Lung microvascular endothelial cell (primary cell): ENCODE measurements at regions not wholly inside any gene's neighbourhood (a gene's known extent, or its start where the extent isn't known, plus 50 kb on each side); places are given as distances from the start of the nearest gene placed in this dataset.
"Not testable (repeated sequence)": the region's sequence is repeated elsewhere in the genome, so short reads cannot be mapped to it uniquely, and the experiment has no call there.

Experiments used
- DNase-seq, 2 donors: peaks; one replicate each; pipeline versions ENCODE4 v3.0.0 to v3.0.0-alpha.2; 2010; ENCODE audit warnings: low read depth in 2 of 2

DNA sequence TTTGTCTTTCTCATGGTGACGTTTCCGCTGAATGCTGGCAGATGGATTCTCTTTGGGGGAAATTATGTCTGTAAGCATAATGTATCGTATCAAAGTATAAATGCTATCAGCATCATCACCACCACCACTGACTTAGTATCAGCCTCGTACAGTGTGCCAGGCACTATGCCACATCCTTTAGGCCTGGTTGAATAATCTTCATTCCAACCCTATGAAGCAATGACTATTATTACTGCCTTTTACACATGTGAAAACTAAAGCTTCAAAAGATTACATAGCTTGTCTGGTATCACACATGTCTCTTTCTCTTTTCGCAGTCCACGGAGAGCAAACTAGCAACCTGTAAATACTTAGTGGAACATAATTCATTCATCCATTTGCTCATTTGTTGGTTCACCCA lies 166.7 kb upstream of the PRICKLE2 start:
- DNase-seq = no peak

DNA sequence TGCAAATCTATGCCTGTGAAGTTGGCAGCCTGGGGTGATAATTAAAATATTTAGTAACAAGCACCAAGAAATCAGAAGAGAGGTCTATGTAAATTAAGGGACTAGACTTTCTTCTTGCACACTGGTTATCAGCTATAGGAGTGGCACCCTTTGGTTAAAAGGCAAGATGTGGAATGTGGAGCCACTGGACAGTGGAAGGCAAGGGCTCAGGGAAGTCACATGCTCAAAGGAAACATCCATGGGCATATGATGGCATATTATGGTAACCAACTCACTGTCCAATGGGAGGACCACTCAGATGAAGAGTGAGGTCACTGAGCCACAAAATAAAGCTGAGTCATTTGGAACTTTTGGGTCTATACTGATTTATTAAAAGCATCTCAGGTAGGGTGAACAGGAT lies 165.6 kb upstream of the PRICKLE2 start:
- DNase-seq = no peak

DNA sequence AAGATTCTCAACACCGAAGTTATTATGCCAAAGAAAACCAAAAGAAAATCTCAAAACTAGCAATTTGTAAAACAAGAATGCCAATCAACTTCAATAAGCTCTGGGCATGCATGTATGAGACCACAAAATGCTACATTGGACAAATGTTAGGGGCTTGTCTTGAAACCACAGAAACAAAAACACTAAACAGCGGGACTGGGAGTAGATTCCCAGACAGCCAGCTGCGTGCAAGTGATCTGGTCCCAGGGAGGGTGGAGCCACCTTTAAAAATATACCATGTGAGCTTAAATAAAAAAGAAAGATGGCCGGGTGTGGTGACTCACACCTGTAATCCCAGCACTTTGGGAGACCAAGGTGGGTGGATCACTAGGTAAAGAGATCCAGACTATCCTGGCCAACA lies 163.6 kb upstream of the PRICKLE2 start:
- no peak for DNase-seq

- DNase-seq = no peak
Measured at GRCh38 chr3:64387688-64388087, 162.4 kb upstream of the PRICKLE2 start.

- DNase-seq = no peak
Measured at GRCh38 chr3:64385277-64385676, 160.0 kb upstream of the PRICKLE2 start.

DNA sequence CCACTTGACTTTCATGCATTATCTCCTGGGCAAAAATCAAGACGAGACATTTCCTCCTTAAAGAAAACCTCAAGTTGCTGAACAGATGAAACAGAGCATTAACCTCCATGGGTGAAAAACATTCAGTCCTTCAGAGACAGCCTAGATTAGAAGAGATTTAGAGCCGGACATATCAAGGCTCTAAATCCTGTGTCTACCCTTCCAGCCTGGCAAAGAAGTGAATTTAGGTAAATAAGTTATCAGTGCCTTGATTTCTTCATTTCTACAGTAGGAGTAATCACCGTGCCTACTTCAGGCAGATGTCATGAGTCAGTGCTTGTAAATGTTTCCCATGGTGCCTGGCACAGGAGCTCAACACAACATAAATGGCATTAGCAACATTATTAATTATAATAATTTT lies 159.3 kb upstream of the PRICKLE2 start:
- no peak for DNase-seq

GRCh38 chr3:64382153-64382552 lies 156.9 kb upstream of the PRICKLE2 start:
- peak in 1 of 2 donors; percentile 35 for DNase-seq

DNA sequence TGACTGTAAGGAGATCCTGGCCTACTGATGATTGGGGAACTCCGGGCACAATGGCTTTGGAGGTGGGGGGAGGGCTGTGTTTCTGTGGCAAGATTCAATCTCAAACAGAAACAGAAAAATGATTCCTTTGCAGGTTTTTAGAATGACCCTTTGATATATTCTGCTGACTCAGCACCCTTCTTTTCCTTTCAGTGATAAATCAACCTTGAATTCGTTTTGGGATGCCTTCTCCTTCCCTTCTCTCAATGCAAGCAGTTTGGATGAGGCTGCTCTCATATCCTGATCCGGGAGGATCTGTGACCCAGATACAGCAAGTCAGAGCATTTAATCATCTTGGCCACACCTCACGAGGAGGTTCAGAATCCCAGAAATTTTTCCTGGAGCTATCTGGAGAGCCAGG lies 156.1 kb upstream of the PRICKLE2 start:
- no peak for DNase-seq

DNA sequence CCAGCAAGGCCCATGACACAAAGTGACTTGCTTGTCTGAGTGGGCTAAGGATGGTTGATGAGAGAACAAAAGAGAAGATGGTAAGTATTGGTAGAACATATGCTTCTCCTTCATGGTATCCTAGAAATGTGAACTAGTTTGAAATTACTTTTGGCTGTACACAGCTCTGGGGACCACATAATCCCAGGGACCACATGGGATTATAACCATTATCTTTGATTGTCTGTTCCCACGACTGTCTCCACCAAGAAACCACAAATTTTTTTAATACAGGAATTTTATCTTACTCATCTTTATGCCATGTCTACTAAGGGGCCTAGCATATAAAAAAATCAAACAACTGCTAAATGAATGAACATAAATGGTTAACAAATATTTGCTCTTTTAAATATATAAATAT lies 155.3 kb upstream of the PRICKLE2 start:
- DNase-seq = no peak

DNA sequence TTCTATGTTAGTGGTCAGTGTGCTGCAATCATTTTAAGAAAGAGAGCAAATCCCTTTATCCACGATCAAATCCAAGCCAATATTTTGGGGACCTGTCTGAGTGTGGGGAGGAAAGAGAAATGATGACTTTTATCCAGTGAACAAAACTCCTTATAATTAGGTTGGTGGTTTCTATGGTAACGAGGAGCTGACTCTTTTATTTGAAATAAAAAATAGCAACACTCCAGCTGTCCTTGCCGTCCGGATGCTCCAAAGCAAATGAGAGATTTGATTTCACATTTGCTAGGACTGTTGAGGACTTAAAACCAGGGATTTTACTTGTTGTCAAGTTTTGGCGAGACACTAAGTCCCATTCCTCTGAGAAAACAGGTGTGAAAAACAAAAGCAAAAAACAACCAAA lies 154.0 kb upstream of the PRICKLE2 start:
- DNase-seq = no peak

GRCh38 chr3:64377942-64378341 lies 152.7 kb upstream of the PRICKLE2 start:
- DNase-seq = no peak

GRCh38 chr3:64375737-64376136 lies 150.5 kb upstream of the PRICKLE2 start:
- DNase-seq = no peak

GRCh38 chr3:64369390-64369789 lies 144.1 kb upstream of the PRICKLE2 start:
- DNase-seq = no peak

GRCh38 chr3:64368257-64369020 lies 143.2 kb upstream of the PRICKLE2 start:
- no peak for DNase-seq

GRCh38 chr3:64365877-64366276 lies 140.6 kb upstream of the PRICKLE2 start:
- DNase-seq = no peak

DNA sequence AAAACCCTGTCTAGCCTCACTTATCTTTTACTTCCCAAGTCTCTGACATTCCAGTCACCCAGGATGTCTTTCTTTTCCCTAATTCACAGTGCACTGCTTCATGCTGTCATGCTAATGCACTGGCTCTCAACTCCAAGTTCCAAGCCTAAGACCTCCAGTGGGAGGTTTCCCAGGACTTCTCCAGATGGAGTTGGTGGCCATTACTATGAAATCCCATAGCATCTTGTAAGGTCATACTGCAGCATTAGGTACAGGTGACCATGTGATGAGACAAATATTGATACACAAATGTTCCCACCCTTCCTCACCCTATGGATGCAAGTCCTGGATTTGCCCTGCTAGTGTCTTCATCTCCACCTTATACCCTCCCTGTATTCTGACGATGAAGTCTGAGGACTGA lies 138.6 kb upstream of the PRICKLE2 start:
- DNase-seq = no peak

GRCh38 chr3:64361962-64362735 lies 136.9 kb upstream of the PRICKLE2 start:
- no peak for DNase-seq

DNA sequence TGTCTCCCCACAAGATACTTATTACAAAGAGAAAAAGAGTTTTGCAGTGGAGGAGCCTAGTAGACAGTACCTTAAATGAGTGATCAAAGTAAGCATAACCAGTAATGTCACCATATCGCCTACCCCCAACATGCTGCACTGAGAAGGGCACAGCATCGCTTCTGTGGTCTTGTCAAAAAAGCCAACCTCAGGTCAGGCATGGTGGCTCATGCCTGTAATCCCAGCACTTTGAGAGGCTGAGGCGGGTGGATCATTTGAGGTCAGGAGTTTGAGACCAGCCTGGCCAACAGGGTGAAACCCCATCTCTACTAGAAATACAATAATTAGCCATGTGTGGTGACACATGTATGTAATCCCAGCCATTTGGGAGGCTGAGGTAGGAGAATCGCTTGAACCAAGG lies 135.8 kb upstream of the PRICKLE2 start:
- not testable (repeated sequence) for DNase-seq

DNA sequence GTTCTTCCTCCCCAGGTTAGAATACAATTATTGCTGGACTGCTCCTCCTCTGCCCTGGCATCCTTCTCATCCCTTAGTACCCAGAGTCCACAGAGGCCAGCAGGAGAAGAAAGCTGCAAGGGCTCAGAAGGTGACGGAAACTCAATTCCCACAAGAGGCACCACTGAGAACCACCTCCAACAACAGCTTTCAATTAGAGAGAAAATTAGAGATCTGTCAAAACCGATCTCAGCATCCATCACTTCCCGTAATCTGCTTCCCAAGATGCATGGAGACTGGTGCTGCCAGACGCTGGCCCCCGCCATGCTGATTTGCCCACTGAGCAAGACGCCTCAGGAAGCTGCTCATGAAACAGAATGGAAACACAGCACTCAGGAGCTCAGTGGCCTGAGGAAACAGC lies 135.0 kb upstream of the PRICKLE2 start:
- no peak for DNase-seq

DNA sequence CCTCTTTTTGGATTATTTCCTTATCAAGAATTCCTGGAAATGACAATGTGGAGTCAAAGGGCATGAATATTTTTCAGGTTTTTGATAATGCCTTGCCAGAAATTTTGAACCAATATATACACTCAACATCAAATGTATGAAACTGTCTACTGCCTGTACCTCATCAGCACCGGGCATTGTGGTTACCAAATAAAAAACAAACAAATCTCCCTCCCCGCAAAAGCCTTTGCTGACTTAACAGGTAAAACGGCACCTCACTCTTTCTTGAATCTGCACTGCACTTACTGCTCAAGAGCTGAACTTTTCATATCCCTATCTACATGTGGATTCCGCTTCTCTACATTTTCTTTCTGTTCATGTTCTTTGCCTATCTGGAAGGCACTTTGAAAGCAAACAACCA lies 134.5 kb upstream of the PRICKLE2 start:
- peak in 1 of 2 donors; percentile 73 for DNase-seq

DNA sequence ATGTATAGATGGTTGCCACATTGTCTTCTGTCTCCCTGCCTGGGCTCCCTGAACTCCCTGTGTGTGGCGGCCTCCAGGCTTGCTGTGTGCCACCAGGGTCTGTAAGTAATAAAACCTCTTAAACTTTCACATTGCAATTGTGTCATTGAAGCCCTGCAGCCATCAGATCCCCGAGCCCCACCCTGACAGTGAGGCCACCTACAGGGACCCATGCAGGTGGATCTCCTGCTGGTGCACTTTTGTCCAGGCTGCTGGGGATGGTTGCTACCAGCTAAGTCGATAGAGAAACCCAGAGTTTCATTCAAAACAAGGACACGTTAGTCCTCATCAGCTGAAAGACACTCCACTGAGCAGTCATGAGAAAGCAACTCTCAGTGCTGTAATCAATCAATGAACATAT lies 133.6 kb upstream of the PRICKLE2 start:
- no peak for DNase-seq

- DNase-seq = peak in 1 of 2 donors; percentile 79
Measured at GRCh38 chr3:64358176-64358575, 132.9 kb upstream of the PRICKLE2 start.

GRCh38 chr3:64357481-64357880 lies 132.2 kb upstream of the PRICKLE2 start:
- DNase-seq = no peak
